K562 (cell line): ENCODE measurements at regions not wholly inside any gene's neighbourhood (a gene's known extent, or its start where the extent isn't known, plus 50 kb on each side); places are given as distances from the start of the nearest gene placed in this dataset.

Source experiments
- ATAC-seq: fragments of 200-7000 bp; cut with Tn5 transposase; 3 replicates; pipeline ENCODE4 v1.9.1; 2020; ENCODE audit warnings: moderate library complexity
- BruUV-seq: library from RNA; stranded (reverse); fragments of 400-500 nt; replicated peaks from 2 replicates; lab custom pipeline; 2021; lab: Mats Ljungman, UMichigan
- CTCF ChIA-PET: fragments of 300-600 bp; formaldehyde crosslinking; extraction: SDS; loops from one replicate; lab custom pipeline; 2021; ENCODE audit warnings: low intra/inter-chr PET ratio; lab: Yijun Ruan, JAX
- POLR2A ChIA-PET: fragments of 300-600, 350-650 bp; sonication (Branson Sonifier 250); formaldehyde crosslinking; extraction: SDS; loops from one replicate; lab custom pipeline; 2021; ENCODE audit warnings: antibody characterized with exemption, inconsistent platforms; lab: Yijun Ruan, JAX
- DNase-seq, 4 experiments: peaks; one replicate each; pipeline versions ENCODE4 v3.0.0 to v3.0.0-alpha.2; 2011 to 2018; ENCODE audit warnings: low spot score in 3 of 4, mixed read lengths in 3 of 4; ENCODE audit errors: extremely low read depth in 1 of 4
- FAIRE-seq: peaks from 2 replicates; lab custom pipeline; 2011; peaks lifted over from hg19 to GRCh38; lab: Jason Lieb, UNC
- H2AFZ ChIP-seq: 2 replicates; pipeline ENCODE4 v1.6.0; 2011; ENCODE audit warnings: low read depth, low read length, control low read depth, inconsistent platforms
- H3K27ac ChIP-seq: fragments of 200-600 bp; 3 replicates; pipeline ENCODE4 v1.8.0; 2011; ENCODE audit warnings: low read depth, mild to moderate bottlenecking, control low read depth, inconsistent platforms, low read length, moderate library complexity, mixed read lengths; ENCODE audit errors: extremely low read depth
- H3K27me3 ChIP-seq, 2 experiments: fragments of 300-600 bp in 1 of 2; 2 replicates in 1 of 2; 3 replicates in 1 of 2; pipeline versions ENCODE4 v1.6.0 to v1.8.0; 2011; ENCODE audit warnings: inconsistent platforms in 2 of 2, low read length in 2 of 2, mild to moderate bottlenecking in 1 of 2, mixed read lengths in 1 of 2, moderate library complexity in 1 of 2; ENCODE audit not compliant: control insufficient read depth in 2 of 2, insufficient read depth in 2 of 2
- H3K36me3 ChIP-seq: fragments of 300-600 bp; 3 replicates; pipeline ENCODE4 v1.8.0; 2011; ENCODE audit warnings: mild to moderate bottlenecking, low read length, inconsistent platforms; ENCODE audit not compliant: control insufficient read depth, insufficient read depth
- H3K4me1 ChIP-seq, 2 experiments: fragments of 200-600 bp in 1 of 2; replicated peaks in 1 of 2; 2 replicates in 1 of 2; 3 replicates in 1 of 2; pipeline versions ENCODE4 v1.5.1 to v1.8.0; 2011; ENCODE audit warnings: inconsistent platforms in 2 of 2, low read length in 2 of 2, mild to moderate bottlenecking in 1 of 2, mixed read lengths in 1 of 2, moderate library complexity in 1 of 2; ENCODE audit not compliant: control insufficient read depth in 2 of 2, insufficient read depth in 2 of 2
- H3K4me2 ChIP-seq: 2 replicates; pipeline ENCODE4 v1.6.1; 2011; ENCODE audit warnings: low read length, control low read depth, inconsistent platforms, mixed read lengths; ENCODE audit not compliant: insufficient read depth
- H3K4me3 ChIP-seq: fragments of 200-600 bp; sonication (generic), shearing (Covaris generic); 2 replicates; pipeline ENCODE4 v1.5.1; 2016; ENCODE audit warnings: control low read depth, inconsistent platforms
- H3K79me2 ChIP-seq: fragments of 200-600 bp; 3 replicates; pipeline ENCODE4 v1.8.0; 2011; ENCODE audit warnings: low read length, inconsistent platforms; ENCODE audit not compliant: control insufficient read depth, insufficient read depth
- H3K9ac ChIP-seq, 2 experiments: 2 replicates each; pipeline versions ENCODE4 v1.6.0 to v1.6.1; 2011; ENCODE audit warnings: low read depth in 2 of 2, low read length in 2 of 2, control low read depth in 1 of 2, inconsistent platforms in 1 of 2, mild to moderate bottlenecking in 1 of 2, mixed read lengths in 1 of 2; ENCODE audit not compliant: insufficient read depth in 1 of 2
- H3K9me1 ChIP-seq: one replicate; pipeline ENCODE4 v1.6.0; 2011; ENCODE audit warnings: inconsistent platforms, mild to moderate bottlenecking, low read length, moderate library complexity; ENCODE audit not compliant: control insufficient read depth, insufficient read depth
- H3K9me3 ChIP-seq: replicated peaks from 2 replicates; pipeline ENCODE4 v1.5.1; 2011; ENCODE audit warnings: low read depth, low read length, inconsistent platforms; ENCODE audit not compliant: control insufficient read depth, insufficient read depth
- H4K20me1 ChIP-seq: replicated peaks from 2 replicates; pipeline ENCODE4 v1.6.1; 2011; ENCODE audit warnings: low read length, inconsistent platforms, mixed read lengths; ENCODE audit not compliant: control insufficient read depth, insufficient read depth
- WGBS: fragments of 100-300 bp; shearing (Covaris generic); methylation state at CpG from one replicate; pipeline ENCODE4 v1.1.6; 2016; ENCODE audit warnings: low coverage, mixed read lengths; ENCODE audit not compliant: insufficient coverage; ENCODE audit errors: missing lambda C conversion rate; 5-methylcytosine and 5-hydroxymethylcytosine counted together
- in situ Hi-C: fragments of 300-500 bp; cut with MboI; formaldehyde crosslinking; loops from 4 replicates; pipeline ENCODE4 v1.15.0; 2018; ENCODE audit warnings: inconsistent platforms, mixed read lengths
- intact Hi-C: fragments of 100-400 bp; cut with micrococcal nuclease; formaldehyde crosslinking; loops from 2 replicates; pipeline ENCODE4 v1.14.2; 2022
- TF ChIP-seq, protein P1 (sequence below): sonication (generic); formaldehyde crosslinking; IDR thresholded peaks from 2 replicates; pipeline ENCODE4 v1.8.1; 2023; ENCODE audit warnings: mild to moderate bottlenecking, missing genetic modification reagents
- TF ChIP-seq, protein P2 (sequence below): sonication (generic); formaldehyde crosslinking; IDR thresholded peaks from 2 replicates; pipeline ENCODE4 v1.8.0; 2022; ENCODE audit warnings: mild to moderate bottlenecking, missing genetic modification reagents, borderline replicate concordance

DNA sequence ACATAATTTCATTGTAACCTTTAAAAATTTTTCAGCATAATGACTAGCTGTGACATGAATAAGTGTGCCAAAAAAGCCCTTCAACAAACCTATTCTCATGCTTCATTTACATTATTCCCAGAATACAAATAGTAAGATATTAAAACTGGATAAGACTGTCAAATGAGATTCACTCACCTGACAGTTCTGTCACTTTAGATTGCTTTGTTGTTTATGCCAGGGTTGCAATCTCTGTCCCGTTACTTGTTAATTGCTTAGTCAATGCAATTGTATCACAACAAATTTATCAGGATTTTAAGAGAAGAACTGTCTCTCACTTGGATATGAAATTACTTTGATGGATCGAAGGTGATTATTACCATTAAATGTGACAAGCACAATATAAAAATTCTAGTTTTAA is 616.0 kb upstream of the IGFBP7 start:
- CTCF ChIA-PET, result no interaction called here
- Histone ChIP-seq H3K27me3 (no peaks in the 10 kb centered on the region), H2AFZ (no peak overlapping the region), H3K4me1 (no peaks in the 10 kb centered on the region), H3K9ac (no peak overlapping the region), H3K9me3 (no peaks in the 10 kb centered on the region), H3K4me2 (no peak overlapping the region), H3K4me3 (no peak overlapping the region), H3K9me1 (no peaks in the 10 kb centered on the region), H4K20me1 (no peaks in the 10 kb centered on the region), H3K36me3 (no peaks in the 10 kb centered on the region), H3K79me2 (no peaks in the 10 kb centered on the region), H3K27ac (no peak overlapping the region)
- POLR2A ChIA-PET, result no interaction called here
- WGBS, result 0% methylated on average over 2 of the region's 2 CpGs
- TF ChIP-seq, protein P1, sequence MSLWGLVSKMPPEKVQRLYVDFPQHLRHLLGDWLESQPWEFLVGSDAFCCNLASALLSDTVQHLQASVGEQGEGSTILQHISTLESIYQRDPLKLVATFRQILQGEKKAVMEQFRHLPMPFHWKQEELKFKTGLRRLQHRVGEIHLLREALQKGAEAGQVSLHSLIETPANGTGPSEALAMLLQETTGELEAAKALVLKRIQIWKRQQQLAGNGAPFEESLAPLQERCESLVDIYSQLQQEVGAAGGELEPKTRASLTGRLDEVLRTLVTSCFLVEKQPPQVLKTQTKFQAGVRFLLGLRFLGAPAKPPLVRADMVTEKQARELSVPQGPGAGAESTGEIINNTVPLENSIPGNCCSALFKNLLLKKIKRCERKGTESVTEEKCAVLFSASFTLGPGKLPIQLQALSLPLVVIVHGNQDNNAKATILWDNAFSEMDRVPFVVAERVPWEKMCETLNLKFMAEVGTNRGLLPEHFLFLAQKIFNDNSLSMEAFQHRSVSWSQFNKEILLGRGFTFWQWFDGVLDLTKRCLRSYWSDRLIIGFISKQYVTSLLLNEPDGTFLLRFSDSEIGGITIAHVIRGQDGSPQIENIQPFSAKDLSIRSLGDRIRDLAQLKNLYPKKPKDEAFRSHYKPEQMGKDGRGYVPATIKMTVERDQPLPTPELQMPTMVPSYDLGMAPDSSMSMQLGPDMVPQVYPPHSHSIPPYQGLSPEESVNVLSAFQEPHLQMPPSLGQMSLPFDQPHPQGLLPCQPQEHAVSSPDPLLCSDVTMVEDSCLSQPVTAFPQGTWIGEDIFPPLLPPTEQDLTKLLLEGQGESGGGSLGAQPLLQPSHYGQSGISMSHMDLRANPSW (CRISPR knock-in tag), result no peak
- TF ChIP-seq, protein P2, sequence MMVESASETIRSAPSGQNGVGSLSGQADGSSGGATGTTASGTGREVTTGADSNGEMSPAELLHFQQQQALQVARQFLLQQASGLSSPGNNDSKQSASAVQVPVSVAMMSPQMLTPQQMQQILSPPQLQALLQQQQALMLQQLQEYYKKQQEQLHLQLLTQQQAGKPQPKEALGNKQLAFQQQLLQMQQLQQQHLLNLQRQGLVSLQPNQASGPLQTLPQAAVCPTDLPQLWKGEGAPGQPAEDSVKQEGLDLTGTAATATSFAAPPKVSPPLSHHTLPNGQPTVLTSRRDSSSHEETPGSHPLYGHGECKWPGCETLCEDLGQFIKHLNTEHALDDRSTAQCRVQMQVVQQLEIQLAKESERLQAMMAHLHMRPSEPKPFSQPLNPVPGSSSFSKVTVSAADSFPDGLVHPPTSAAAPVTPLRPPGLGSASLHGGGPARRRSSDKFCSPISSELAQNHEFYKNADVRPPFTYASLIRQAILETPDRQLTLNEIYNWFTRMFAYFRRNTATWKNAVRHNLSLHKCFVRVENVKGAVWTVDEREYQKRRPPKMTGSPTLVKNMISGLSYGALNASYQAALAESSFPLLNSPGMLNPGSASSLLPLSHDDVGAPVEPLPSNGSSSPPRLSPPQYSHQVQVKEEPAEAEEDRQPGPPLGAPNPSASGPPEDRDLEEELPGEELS (CRISPR knock-in tag), result no peak
- no peak for ATAC-seq
- intact Hi-C loops (no loop called here), in situ Hi-C loops (no loop called here)
- FAIRE-seq, result no peak
- BruUV-seq, result no TSS peak
- no peak for DNase-seq
